D721Med (cell line): ENCODE measurements at regions not wholly inside any gene's neighbourhood (a gene's known extent, or its start where the extent isn't known, plus 50 kb on each side); places are given as distances from the start of the nearest gene placed in this dataset.

ENCODE experiments used
- DNase-seq: peaks from one replicate; pipeline ENCODE4 v3.0.0; 2011; ENCODE audit warnings: low spot score; ENCODE audit not compliant: insufficient read length
- FAIRE-seq: peaks from 2 replicates; lab custom pipeline; 2011; peaks lifted over from hg19 to GRCh38; lab: Jason Lieb, UNC
- CTCF ChIP-seq: IDR thresholded peaks from 2 replicates; pipeline ENCODE4 v1.5.1; 2012; ENCODE audit warnings: mild to moderate bottlenecking, control low read depth; ENCODE audit not compliant: insufficient read depth; ENCODE audit errors: missing control alignments

DNA sequence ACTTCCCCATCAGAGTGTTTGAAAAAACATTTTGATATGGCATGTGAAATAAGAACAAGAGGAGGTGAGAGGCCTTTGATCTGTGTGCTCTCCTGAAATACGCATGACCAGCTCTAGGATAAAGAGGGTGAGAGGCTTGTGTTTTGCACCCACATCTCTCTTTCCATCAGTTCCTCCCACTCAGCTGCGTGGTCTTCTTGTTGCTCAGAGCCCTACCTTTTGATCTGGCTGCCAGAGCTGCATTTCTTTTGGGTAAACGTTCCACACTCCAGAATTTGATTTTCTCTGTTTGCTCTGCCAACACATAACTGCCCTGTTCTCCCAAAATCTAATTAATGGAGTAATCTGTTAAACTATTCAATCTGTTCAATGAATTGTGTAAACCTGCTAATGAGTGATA is 72.0 kb upstream of the FN1 start:
- DNase-seq: no peak
- TF ChIP-seq CTCF: no peak

DNA sequence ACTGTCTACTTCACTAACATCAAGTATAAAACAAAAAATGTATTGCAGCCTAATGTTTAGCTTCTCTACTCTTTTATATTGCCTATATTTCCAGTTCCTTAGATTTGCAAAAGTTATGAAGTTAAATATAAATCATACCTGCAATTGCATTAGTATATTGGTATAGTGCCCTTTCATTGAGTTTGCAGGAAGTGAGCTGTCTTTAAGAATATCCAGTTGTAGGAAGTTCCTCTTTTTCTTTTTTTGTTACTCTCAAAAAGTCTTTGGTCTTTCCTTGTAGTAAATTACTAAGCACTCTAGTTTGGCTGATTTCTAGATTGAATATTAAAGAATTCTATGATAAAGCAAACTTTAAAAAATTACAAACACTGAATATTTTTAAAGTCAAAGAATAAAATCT is 71.3 kb upstream of the FN1 start:
- no peak for TF ChIP-seq CTCF
- FAIRE-seq (no peak), DNase-seq (no peak)

More for the DNA sequence above, 72.0 kb upstream of the FN1 start:
- FAIRE-seq: no peak

- no peak for TF ChIP-seq CTCF
- DNase-seq: no peak
- no peak for FAIRE-seq
Observed at GRCh38 chr2:215506604-215506990, 70.7 kb upstream of the FN1 start.

GRCh38 chr2:215505044-215505786 is 69.3 kb upstream of the FN1 start:
- no peak for FAIRE-seq
- DNase-seq: no peak
- no peak for TF ChIP-seq CTCF

- DNase-seq: no peak
- no peak for FAIRE-seq
- TF ChIP-seq CTCF: no peak
Observed at GRCh38 chr2:215504547-215504946, 68.7 kb upstream of the FN1 start.

DNA sequence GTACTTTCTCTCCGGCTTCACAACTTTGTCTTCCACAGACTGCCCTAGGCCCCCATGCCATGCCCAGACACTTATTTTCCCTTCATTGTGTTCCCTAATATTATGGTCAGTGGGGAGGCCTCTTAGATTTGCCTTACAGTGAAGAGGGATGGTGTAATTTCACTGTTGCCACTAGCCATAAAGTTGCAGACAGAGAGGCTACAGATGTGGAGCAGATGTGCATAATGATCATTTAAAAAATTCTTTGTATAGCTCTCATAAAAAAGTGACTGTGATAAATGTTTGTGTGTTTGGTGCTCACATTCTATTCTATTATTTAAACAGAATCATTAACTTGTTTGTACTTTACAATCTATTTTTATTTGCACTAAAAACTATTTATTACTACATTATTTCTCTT is 67.5 kb upstream of the FN1 start:
- DNase-seq (no peak), FAIRE-seq (no peak)
- TF ChIP-seq CTCF: no peak

DNA sequence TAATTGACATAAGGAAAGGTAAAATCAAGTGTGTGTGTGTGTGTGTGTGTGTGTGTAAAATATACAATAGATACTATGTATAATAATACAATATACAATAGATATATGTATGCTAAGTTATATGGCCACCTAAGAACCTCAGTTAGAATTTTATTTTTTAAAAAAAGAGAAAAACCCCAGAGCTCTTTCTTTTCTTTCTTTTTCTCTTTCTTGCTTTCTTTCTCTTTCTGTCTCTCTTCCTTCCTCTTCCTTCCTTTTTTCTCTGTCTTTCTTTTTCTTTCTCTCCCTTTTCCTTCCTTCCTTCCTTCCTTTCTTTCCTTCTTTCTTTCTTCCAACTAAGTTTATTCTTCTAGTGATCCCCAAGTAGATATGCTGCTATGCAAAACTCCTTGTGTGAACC is 64.6 kb upstream of the FN1 start:
- DNase-seq (no peak), FAIRE-seq (no peak)
- no peak for TF ChIP-seq CTCF
